Endodermal cell (in vitro differentiated cells): ENCODE measurements at regions not wholly inside any gene's neighbourhood (a gene's known extent, or its start where the extent isn't known, plus 50 kb on each side); places are given as distances from the start of the nearest gene placed in this dataset.

ENCODE experiments used
- DNase-seq: peaks from one replicate; pipeline ENCODE4 v3.0.0-alpha.2; 2017
- H3K27ac ChIP-seq: 2 replicates; pipeline ENCODE4 v1.5.1; 2013; ENCODE audit warnings: mild to moderate bottlenecking, low read depth, low read length, moderate library complexity
- H3K27me3 ChIP-seq: 2 replicates; pipeline ENCODE4 v1.6.1; 2013; ENCODE audit warnings: mild to moderate bottlenecking, low read length, moderate library complexity; ENCODE audit not compliant: insufficient read depth, control insufficient read depth, poor library complexity, severe bottlenecking
- H3K36me3 ChIP-seq: 2 replicates; pipeline ENCODE4 v1.7.0; 2013; ENCODE audit warnings: mild to moderate bottlenecking, low read length, moderate library complexity; ENCODE audit not compliant: control insufficient read depth, insufficient read depth
- H3K4me1 ChIP-seq: one replicate; pipeline ENCODE4 v1.7.0; 2013; ENCODE audit warnings: low read length; ENCODE audit not compliant: control insufficient read depth, insufficient read depth
- H3K4me3 ChIP-seq: 2 replicates; pipeline ENCODE4 v1.5.1; 2013; ENCODE audit warnings: mild to moderate bottlenecking, low read length, moderate library complexity
- H3K9ac ChIP-seq: 2 replicates; pipeline ENCODE4 v1.6.1; 2013; ENCODE audit warnings: mild to moderate bottlenecking, low read length, moderate library complexity; ENCODE audit not compliant: poor library complexity, severe bottlenecking; ENCODE audit errors: extremely low read depth
- H3K9me3 ChIP-seq: 2 replicates; pipeline ENCODE4 v1.6.1; 2013; ENCODE audit warnings: mild to moderate bottlenecking, low read length, moderate library complexity; ENCODE audit not compliant: control insufficient read depth
- H3K27ac Mint-ChIP-seq: 2 replicates; pipeline ENCODE4 v1.8.0; 2020; ENCODE audit warnings: mixed read lengths
- H3K27me3 Mint-ChIP-seq: 2 replicates; pipeline ENCODE4 v1.8.0; 2021; ENCODE audit warnings: mild to moderate bottlenecking, mixed read lengths; ENCODE audit not compliant: insufficient read depth
- H3K36me3 Mint-ChIP-seq: 2 replicates; pipeline ENCODE4 v1.8.0; 2020; ENCODE audit warnings: low read depth, mixed read lengths
- H3K4me1 Mint-ChIP-seq: 2 replicates; pipeline ENCODE4 v1.8.0; 2020; ENCODE audit warnings: mixed read lengths
- H3K4me3 Mint-ChIP-seq: 2 replicates; pipeline ENCODE4 v1.8.0; 2020; ENCODE audit warnings: mild to moderate bottlenecking, moderate library complexity, mixed read lengths
- H3K9me3 Mint-ChIP-seq: 2 replicates; pipeline ENCODE4 v1.8.0; 2020; ENCODE audit warnings: mild to moderate bottlenecking, mixed read lengths
- CTCF ChIP-seq: fragments of 200-600 bp; sonication (generic); conservative IDR thresholded peaks from 2 replicates; pipeline ENCODE4 v1.5.0; 2021; ENCODE audit warnings: antibody characterized with exemption, mild to moderate bottlenecking
- WGBS, 2 experiments: methylation state at CpG; one replicate each; pipeline versions ENCODE4 v1.1.5 to v1.1.7; 2013; ENCODE audit warnings: missing lambda C conversion rate in 2 of 2, mixed read lengths in 1 of 2; ENCODE audit not compliant: insufficient coverage in 1 of 2, insufficient read length in 1 of 2; 5-methylcytosine and 5-hydroxymethylcytosine counted together

DNA sequence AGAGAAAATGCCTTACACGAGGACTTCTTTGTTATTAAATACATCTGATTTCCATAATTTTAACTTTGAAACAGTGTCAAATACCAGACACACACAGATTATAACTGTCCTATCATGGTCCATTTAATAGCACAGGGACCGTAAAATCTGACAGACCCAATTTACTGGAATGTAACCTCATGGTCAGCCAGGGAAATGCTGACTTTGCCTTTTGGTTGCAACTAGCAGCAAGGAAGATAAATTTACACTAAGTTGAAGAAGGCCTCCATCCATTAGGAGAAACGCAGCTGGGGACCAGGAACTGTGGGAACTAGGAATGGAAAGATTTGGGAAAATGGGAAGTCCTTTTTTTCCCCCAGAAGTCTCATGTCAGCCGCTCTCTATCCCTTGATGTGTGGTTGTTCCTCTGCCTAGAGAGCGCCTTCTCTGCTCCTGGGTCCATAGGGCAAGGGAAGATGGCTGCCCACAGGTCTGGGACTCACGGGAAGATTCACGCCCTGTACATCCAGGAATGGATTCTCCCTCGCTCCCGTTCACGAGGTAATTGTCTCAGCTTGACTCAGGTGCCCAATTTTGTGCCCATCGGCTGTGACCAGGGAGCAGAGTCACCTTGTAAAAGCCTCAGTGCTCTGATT is 74.6 kb upstream of the L3MBTL3 start:
- H3K4me1 ChIP-seq: peaks cover 6% of the 10 kb centered on the region
- no peak overlapping the region for H3K4me3 Mint-ChIP-seq
- no peaks in the 10 kb centered on the region for H3K36me3 ChIP-seq
- 93 to 94% methylated on average over 10 to 11 of the region's 11 CpGs for WGBS, 2 experiments
- H3K27me3 Mint-ChIP-seq: no peaks in the 10 kb centered on the region
- H3K4me3 ChIP-seq: no peak overlapping the region
- no peak overlapping the region for H3K9ac ChIP-seq
- H3K9me3 Mint-ChIP-seq: no peaks in the 10 kb centered on the region
- H3K27ac ChIP-seq: no peak overlapping the region
- H3K4me1 Mint-ChIP-seq: peaks cover 16% of the 10 kb centered on the region
- H3K27me3 ChIP-seq: no peaks in the 10 kb centered on the region
- H3K9me3 ChIP-seq: no peaks in the 10 kb centered on the region
- no peak overlapping the region for H3K27ac Mint-ChIP-seq
- TF ChIP-seq CTCF: no peak
- H3K36me3 Mint-ChIP-seq: no peaks in the 10 kb centered on the region
- DNase-seq: no peak

DNA sequence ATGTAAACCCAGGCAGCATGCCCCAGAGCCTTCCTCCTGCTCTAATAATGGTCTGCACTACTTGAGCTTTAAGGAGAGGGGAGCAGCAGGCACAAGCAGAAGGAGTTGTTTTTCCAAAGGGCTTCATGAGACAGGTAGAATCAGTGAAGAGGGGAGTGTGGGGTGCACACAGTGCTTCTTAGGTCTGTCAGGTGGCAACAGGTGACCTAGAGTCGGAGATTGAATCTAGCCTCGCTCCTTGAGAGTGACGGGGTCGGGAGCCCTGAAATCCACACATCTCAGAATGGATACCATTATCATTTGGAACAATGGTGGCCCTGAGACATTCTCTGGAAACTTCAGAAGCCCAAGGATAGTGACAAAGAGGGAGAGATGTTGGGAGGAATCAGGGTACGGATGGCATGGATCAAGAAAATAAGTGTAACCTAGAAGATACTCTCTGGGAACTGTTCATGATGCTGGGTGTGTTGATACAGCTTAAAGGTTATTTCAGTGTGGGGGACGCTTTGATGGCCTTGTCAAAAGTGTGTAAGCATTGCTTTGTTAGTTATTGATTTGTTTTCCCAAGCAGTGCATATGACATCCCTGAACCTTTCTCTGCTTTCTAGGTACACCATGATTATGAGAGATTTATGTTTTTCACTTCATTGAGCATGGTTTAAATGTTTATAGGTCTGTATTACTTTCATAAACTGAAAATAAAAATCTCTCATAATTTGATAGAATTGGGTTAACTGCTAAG is 77.8 kb upstream of the L3MBTL3 start:
- Mint-ChIP-seq H3K4me1 (no peaks in the 10 kb centered on the region), H3K36me3 (no peaks in the 10 kb centered on the region), H3K27ac (no peak overlapping the region), H3K4me3 (no peak overlapping the region), H3K27me3 (no peaks in the 10 kb centered on the region), H3K9me3 (no peaks in the 10 kb centered on the region)
- Histone ChIP-seq H3K4me3 (no peak overlapping the region), H3K4me1 (no peaks in the 10 kb centered on the region), H3K27ac (no peak overlapping the region), H3K36me3 (no peaks in the 10 kb centered on the region), H3K27me3 (no peaks in the 10 kb centered on the region), H3K9ac (no peak overlapping the region), H3K9me3 (no peaks in the 10 kb centered on the region)
- 86% methylated on average over 6 of the region's 6 CpGs; no CpG with 5 or more reads in 1 of the 2 experiments for WGBS, 2 experiments
- no peak for DNase-seq
- TF ChIP-seq CTCF: no peak

DNA sequence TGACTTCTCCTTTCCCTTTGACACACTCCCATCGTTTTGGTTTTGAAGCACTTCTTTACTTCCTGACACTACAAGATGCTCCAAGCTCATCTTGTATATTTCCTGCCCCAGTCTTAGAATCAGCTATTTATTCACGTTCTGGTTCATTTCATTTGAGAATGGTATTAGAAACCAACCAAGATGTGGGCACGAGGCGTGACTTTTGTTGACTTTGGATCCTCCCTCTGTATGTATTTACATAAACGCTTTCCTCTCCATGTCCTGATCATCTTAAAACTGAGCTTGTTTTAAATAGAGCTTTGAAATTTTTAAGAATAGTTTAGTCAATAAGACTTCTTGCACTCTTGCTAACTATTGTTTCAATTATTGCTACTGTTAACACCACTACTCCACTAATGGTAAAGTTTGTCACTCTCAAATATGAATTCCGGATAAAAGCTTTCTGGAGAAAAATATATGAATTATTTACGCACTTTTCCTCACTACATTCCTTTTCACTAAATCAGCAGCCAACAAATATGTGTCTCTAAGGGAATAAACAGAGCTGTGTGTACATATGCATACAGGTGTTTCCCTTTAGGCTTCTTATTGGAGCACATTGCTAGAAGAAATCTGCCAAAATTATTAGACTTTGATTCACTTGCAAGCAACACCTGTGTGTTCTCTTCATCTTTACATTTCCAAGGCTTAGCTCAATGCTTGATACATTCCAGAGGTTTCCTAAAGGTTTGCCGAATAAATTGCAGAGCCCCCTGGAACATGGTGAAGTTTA is 77.3 kb upstream of the TMEM244 start:
- Histone ChIP-seq H3K4me3 (no peak overlapping the region), H3K4me1 (no peaks in the 10 kb centered on the region), H3K36me3 (no peaks in the 10 kb centered on the region), H3K27me3 (no peaks in the 10 kb centered on the region), H3K27ac (no peak overlapping the region), H3K9ac (no peak overlapping the region), H3K9me3 (no peaks in the 10 kb centered on the region)
- H3K36me3 Mint-ChIP-seq: no peaks in the 10 kb centered on the region
- no peaks in the 10 kb centered on the region for H3K27me3 Mint-ChIP-seq
- no peak overlapping the region for H3K4me3 Mint-ChIP-seq
- no peak for TF ChIP-seq CTCF
- 92 to 100% methylated on average over 4 to 7 of the region's 8 CpGs for WGBS, 2 experiments
- H3K9me3 Mint-ChIP-seq: no peaks in the 10 kb centered on the region
- H3K4me1 Mint-ChIP-seq: no peaks in the 10 kb centered on the region
- no peak for DNase-seq
- H3K27ac Mint-ChIP-seq: no peak overlapping the region
